GM23338 (cell line): ENCODE measurements at regions not wholly inside any gene's neighbourhood (a gene's known extent, or its start where the extent isn't known, plus 50 kb on each side); places are given as distances from the start of the nearest gene placed in this dataset.

ENCODE experiments used
- ATAC-seq: fragments of 200-7000 bp; cut with Tn5 transposase; 3 replicates; pipeline ENCODE4 v1.9.1; 2020
- DNase-seq: peaks from one replicate; pipeline ENCODE4 v3.0.0-alpha.2; 2015; ENCODE audit warnings: low spot score
- H2AFZ ChIP-seq: fragments of 200-600 bp; sonication (generic); 2 replicates; pipeline ENCODE4 v1.8.0; 2016; ENCODE audit warnings: antibody characterized with exemption, mild to moderate bottlenecking, moderate library complexity
- H3F3A ChIP-seq: fragments of 200-600 bp; sonication (generic); replicated peaks from 2 replicates; pipeline ENCODE4 v1.8.0; 2017; ENCODE audit warnings: antibody characterized with exemption, mixed run types, low read depth
- H3K27ac ChIP-seq: fragments of 200-600 bp; sonication (generic); 2 replicates; pipeline ENCODE4 v1.6.1; 2016; ENCODE audit warnings: low read depth
- H3K27me3 ChIP-seq: fragments of 200-600 bp; sonication (generic); 2 replicates; pipeline ENCODE4 v1.8.0; 2016; ENCODE audit warnings: mild to moderate bottlenecking, mixed run types, moderate library complexity; ENCODE audit not compliant: insufficient read depth
- H3K36me3 ChIP-seq: fragments of 200-600 bp; sonication (generic); 2 replicates; pipeline ENCODE4 v1.8.0; 2016; ENCODE audit warnings: mild to moderate bottlenecking; ENCODE audit not compliant: insufficient read depth
- H3K4me1 ChIP-seq: fragments of 200-600 bp; sonication (generic); 2 replicates; pipeline ENCODE4 v1.8.0; 2016; ENCODE audit warnings: mild to moderate bottlenecking, moderate library complexity; ENCODE audit not compliant: insufficient read depth
- H3K4me2 ChIP-seq: fragments of 200-600 bp; sonication (generic); 2 replicates; pipeline ENCODE4 v1.7.1; 2017; ENCODE audit warnings: mixed run types
- H3K4me3 ChIP-seq: fragments of 200-600 bp; sonication (generic); 2 replicates; pipeline ENCODE4 v1.6.1; 2016; ENCODE audit warnings: mixed run types
- H3K79me2 ChIP-seq: fragments of 200-600 bp; sonication (generic); replicated peaks from 2 replicates; pipeline ENCODE4 v1.8.0; 2017; ENCODE audit warnings: mild to moderate bottlenecking; ENCODE audit not compliant: insufficient read depth
- H3K9me2 ChIP-seq: fragments of 200-600 bp; sonication (generic); 2 replicates; pipeline ENCODE4 v1.8.0; 2017; ENCODE audit not compliant: insufficient read depth
- H4K20me1 ChIP-seq: fragments of 200-600 bp; sonication (generic); replicated peaks from 2 replicates; pipeline ENCODE4 v1.8.0; 2017; ENCODE audit warnings: mild to moderate bottlenecking; ENCODE audit not compliant: insufficient read depth
- H3K27ac Mint-ChIP-seq: 2 replicates; pipeline ENCODE4 v1.8.0; 2020; ENCODE audit warnings: inconsistent platforms, mild to moderate bottlenecking, moderate library complexity, mixed read lengths
- H3K27me3 Mint-ChIP-seq: 3 replicates; pipeline ENCODE4 v1.8.0; 2022; ENCODE audit warnings: low read depth, mild to moderate bottlenecking, moderate library complexity, mixed read lengths, inconsistent platforms; ENCODE audit not compliant: insufficient read depth, poor library complexity
- H3K36me3 Mint-ChIP-seq: 3 replicates; pipeline ENCODE4 v1.8.0; 2021; ENCODE audit warnings: low read depth, mild to moderate bottlenecking, inconsistent platforms, moderate library complexity, mixed read lengths
- H3K4me1 Mint-ChIP-seq: 3 replicates; pipeline ENCODE4 v1.8.0; 2020; ENCODE audit warnings: mild to moderate bottlenecking, inconsistent platforms, mixed read lengths
- H3K4me3 Mint-ChIP-seq: 3 replicates; pipeline ENCODE4 v1.8.0; 2021; ENCODE audit warnings: moderate library complexity, mild to moderate bottlenecking, inconsistent platforms, mixed read lengths
- H3K9me3 Mint-ChIP-seq: 3 replicates; pipeline ENCODE4 v1.8.0; 2020; ENCODE audit warnings: moderate library complexity, mild to moderate bottlenecking, inconsistent platforms, mixed read lengths
- CTCF ChIP-seq, 2 experiments: fragments of 200-600 bp in 1 of 2; sonication (generic) in 1 of 2; conservative IDR thresholded peaks; 2 replicates each; pipeline versions ENCODE4 v1.5.1 to v1.6.1; 2016 to 2017; ENCODE audit warnings: antibody characterized with exemption in 2 of 2, low read depth in 2 of 2, mild to moderate bottlenecking in 2 of 2, moderate library complexity in 1 of 2
- ETS1 ChIP-seq: IDR thresholded peaks from 2 replicates; pipeline ENCODE4 v1.6.1; 2016; ENCODE audit warnings: antibody characterized with exemption
- EZH2 ChIP-seq: fragments of 200-600 bp; sonication (generic); IDR thresholded peaks from one replicate; pipeline ENCODE4 v1.8.0; 2017; ENCODE audit warnings: antibody characterized with exemption, mild to moderate bottlenecking, low read depth; ENCODE audit not compliant: unreplicated experiment
- EZH2phosphoT487 ChIP-seq: fragments of 200-600 bp; sonication (generic); IDR thresholded peaks from one replicate; pipeline ENCODE4 v1.8.1; 2018; ENCODE audit warnings: antibody characterized with exemption; ENCODE audit not compliant: unreplicated experiment
- NANOG ChIP-seq: IDR thresholded peaks from 2 replicates; pipeline ENCODE4 v1.6.1; 2016; ENCODE audit warnings: antibody characterized with exemption, borderline replicate concordance
- ZNF331 ChIP-seq: fragments of 250-450 bp; sonication (Bioruptor Pico); IDR thresholded peaks from 2 replicates; pipeline ENCODE4 v1.5.0; 2020; ENCODE audit warnings: low read depth, mild to moderate bottlenecking, moderate library complexity
- ZNF462 ChIP-seq: fragments of 250-450 bp; sonication (Bioruptor Pico); IDR thresholded peaks from 2 replicates; pipeline ENCODE4 v1.5.0; 2020; ENCODE audit warnings: mild to moderate bottlenecking, moderate library complexity

- Mint-ChIP-seq H3K36me3 (peaks cover 3% of the 10 kb centered on the region; the same call in 1 of the 3 replicates), H3K4me3 (no peak overlapping the region), H3K27me3 (no peaks in the 10 kb centered on the region), H3K27ac (no peak overlapping the region), H3K9me3 (peaks cover 6% of the 10 kb centered on the region; the same call in 2 of the 3 replicates), H3K4me1 (no peaks in the 10 kb centered on the region)
- no peaks in the 10 kb centered on the region for H3K27me3 ChIP-seq
- no peaks in the 10 kb centered on the region for H3K9me2 ChIP-seq
- no peaks in the 10 kb centered on the region for H3K79me2 ChIP-seq
- H3K27ac ChIP-seq: no peak overlapping the region
- H3K36me3 ChIP-seq: no peaks in the 10 kb centered on the region
- DNase-seq (no peak), ATAC-seq (no peak)
- H3K4me1 ChIP-seq: no peaks in the 10 kb centered on the region
- no peak overlapping the region for H3K4me3 ChIP-seq
- no peaks in the 10 kb centered on the region for H4K20me1 ChIP-seq
- no peak for TF ChIP-seq CTCF (conservative IDR thresholded peaks at IDR 0.05; ENCODE audit: low read depth in 2 of 2)
- no peak for TF ChIP-seq ZNF331 (CRISPR knock-in tag)
- no peak for TF ChIP-seq EZH2
- no peak for TF ChIP-seq ZNF462 (CRISPR knock-in tag)
- TF ChIP-seq NANOG: no peak
- TF ChIP-seq ETS1: no peak
- no peak for TF ChIP-seq EZH2phosphoT487
- H3K4me2 ChIP-seq: no peak overlapping the region
- no peak overlapping the region for H2AFZ ChIP-seq
- H3F3A ChIP-seq: no peaks in the 10 kb centered on the region
Observed at GRCh38 chr9:25814023-25814422, 135.8 kb upstream of the TUSC1 start.
